Loucy (cell line): ENCODE measurements at regions not wholly inside any gene's neighbourhood (a gene's known extent, or its start where the extent isn't known, plus 50 kb on each side); places are given as distances from the start of the nearest gene placed in this dataset.

Experiments
- CTCF ChIP-seq: fragments of 200-600 bp; sonication (generic); conservative IDR thresholded peaks from 2 replicates; pipeline ENCODE4 v1.5.1; 2014; ENCODE audit warnings: mild to moderate bottlenecking, antibody characterized with exemption, low read length
- EZH2phosphoT487 ChIP-seq: fragments of 200-600 bp; IDR thresholded peaks from 2 replicates; pipeline ENCODE4 v1.6.1; 2018; ENCODE audit warnings: antibody characterized with exemption, mild to moderate bottlenecking, moderate library complexity, borderline replicate concordance

GRCh38 chr10:120342115-120342714 is 114.8 kb upstream of the PLPP4 start:
- TF ChIP-seq CTCF (no peak), EZH2phosphoT487 (no peak)
